ENCODE measurements at regions not wholly inside any gene's neighbourhood (a gene's known extent, or its start where the extent isn't known, plus 50 kb on each side); places are given as distances from the start of the nearest gene placed in this dataset.

DNA sequence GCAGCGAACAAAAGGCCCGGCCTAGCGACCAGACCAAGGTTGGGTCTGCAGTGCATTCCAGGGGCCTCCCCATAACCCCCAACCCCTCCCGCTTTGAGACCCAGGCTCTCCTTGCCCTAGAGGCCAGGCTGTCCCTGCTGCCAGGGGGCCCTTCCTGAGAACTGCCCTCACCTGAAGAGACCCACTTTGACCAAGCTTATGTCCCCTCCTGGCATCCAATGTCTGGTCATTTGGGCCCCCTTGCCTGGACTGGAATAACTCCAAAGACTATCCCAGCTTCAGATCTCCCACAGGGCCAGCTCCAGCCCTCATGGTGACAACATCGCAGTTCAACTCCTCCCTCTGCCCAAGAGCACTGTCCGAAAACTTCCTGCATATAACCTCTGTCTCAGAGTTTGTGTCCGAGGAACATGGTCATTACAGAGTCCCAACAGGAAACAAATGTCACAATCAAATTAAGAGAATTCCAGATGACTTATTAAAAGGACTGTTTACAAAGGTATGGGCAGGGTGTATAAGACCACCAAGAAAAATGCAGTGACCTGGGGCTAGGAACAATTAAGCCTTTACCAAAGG, 125.0 kb downstream of the BANF2 start:
- TF ChIP-seq, protein P1, sequence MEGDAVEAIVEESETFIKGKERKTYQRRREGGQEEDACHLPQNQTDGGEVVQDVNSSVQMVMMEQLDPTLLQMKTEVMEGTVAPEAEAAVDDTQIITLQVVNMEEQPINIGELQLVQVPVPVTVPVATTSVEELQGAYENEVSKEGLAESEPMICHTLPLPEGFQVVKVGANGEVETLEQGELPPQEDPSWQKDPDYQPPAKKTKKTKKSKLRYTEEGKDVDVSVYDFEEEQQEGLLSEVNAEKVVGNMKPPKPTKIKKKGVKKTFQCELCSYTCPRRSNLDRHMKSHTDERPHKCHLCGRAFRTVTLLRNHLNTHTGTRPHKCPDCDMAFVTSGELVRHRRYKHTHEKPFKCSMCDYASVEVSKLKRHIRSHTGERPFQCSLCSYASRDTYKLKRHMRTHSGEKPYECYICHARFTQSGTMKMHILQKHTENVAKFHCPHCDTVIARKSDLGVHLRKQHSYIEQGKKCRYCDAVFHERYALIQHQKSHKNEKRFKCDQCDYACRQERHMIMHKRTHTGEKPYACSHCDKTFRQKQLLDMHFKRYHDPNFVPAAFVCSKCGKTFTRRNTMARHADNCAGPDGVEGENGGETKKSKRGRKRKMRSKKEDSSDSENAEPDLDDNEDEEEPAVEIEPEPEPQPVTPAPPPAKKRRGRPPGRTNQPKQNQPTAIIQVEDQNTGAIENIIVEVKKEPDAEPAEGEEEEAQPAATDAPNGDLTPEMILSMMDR (IDR thresholded peaks at IDR 0.05) = no peak
- DNase-seq (no peak), ATAC-seq (no peak)
- H3K9me3 ChIP-seq (ENCODE audit: control insufficient read depth, insufficient read depth, low read length) = no peaks in the 10 kb centered on the region
- intact Hi-C loops (cut with micrococcal nuclease) = no loop called here
- no peaks in the 10 kb centered on the region for H3K27me3 ChIP-seq (ENCODE audit: control insufficient read depth, insufficient read depth, low read length)
- Mint-ChIP-seq H3K4me3 (no peak overlapping the region), H3K4me1 (no peaks in the 10 kb centered on the region), H3K9me3 (no peaks in the 10 kb centered on the region), H3K27me3 (ENCODE audit: low read depth in 2 of 2) (no peaks in the 10 kb centered on the region), H3K36me3 (no peaks in the 10 kb centered on the region), H3K27ac (no peak overlapping the region)
- H3K4me1 ChIP-seq (ENCODE audit: control insufficient read depth, insufficient read depth, low read length) = no peaks in the 10 kb centered on the region
- H3K4me3 ChIP-seq (ENCODE audit: low read length) = no peak overlapping the region
- WGBS (ENCODE audit: insufficient coverage) = 93% methylated on average over 7 of the region's 7 CpGs
- no peak overlapping the region for H3K27ac ChIP-seq (ENCODE audit: low read length)
- no peaks in the 10 kb centered on the region for H3K36me3 ChIP-seq (ENCODE audit: control insufficient read depth, insufficient read depth, low read length)

DNA sequence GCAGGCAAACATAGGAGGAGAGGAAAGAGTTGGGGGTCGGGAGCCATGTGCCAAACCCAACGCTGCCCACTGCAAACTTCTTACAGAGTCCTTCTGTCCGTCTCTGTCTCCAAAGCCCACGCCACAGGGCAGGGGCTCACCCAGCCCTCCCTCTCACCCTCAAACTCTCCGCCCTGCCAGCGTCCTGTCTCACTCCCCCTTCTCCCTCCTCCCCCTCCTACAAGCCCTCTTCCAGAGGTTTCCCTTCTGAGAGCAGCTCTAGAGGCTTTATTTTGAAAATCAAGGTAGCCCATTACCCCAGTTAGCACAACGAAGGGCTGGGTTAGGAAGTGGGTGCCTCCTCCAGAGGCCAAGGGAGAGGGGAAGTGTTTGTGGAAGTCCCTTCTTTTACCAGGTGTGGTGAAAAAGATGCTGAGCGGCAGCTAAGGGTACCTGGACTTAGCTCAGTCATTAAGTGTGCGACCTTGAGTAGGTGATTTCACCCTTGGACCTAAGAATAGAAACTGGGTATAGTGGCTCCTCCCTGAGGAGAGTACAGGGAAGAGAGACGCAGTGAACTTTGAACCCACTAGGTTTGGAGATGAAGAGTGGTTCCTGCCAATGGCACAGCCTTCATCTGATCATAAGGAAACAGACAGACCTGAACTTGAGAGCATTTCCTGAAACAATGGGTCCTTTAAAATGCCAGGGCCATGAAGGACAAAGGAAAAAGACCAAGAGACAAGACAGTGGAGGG, 123.8 kb downstream of the BANF2 start:
- Histone ChIP-seq H3K27me3 (ENCODE audit: control insufficient read depth, insufficient read depth, low read length) (no peaks in the 10 kb centered on the region), H3K36me3 (ENCODE audit: control insufficient read depth, insufficient read depth, low read length) (no peaks in the 10 kb centered on the region), H3K9me3 (ENCODE audit: control insufficient read depth, insufficient read depth, low read length) (no peaks in the 10 kb centered on the region), H3K4me3 (ENCODE audit: low read length) (no peak overlapping the region), H3K4me1 (ENCODE audit: control insufficient read depth, insufficient read depth, low read length) (no peaks in the 10 kb centered on the region), H3K27ac (ENCODE audit: low read length) (no peak overlapping the region)
- no peaks in the 10 kb centered on the region for H3K4me1 Mint-ChIP-seq
- TF ChIP-seq, protein P1 (IDR thresholded peaks at IDR 0.05) = no peak
- H3K27me3 Mint-ChIP-seq (ENCODE audit: low read depth in 2 of 2) = no peaks in the 10 kb centered on the region
- ATAC-seq (no peak), DNase-seq (no peak)
- no peak overlapping the region for H3K27ac Mint-ChIP-seq
- peaks cover 2 to 3% of the 10 kb centered on the region in 2 donors for H3K9me3 Mint-ChIP-seq
- 84% methylated on average over 10 of the region's 10 CpGs for WGBS (ENCODE audit: insufficient coverage)
- H3K4me3 Mint-ChIP-seq = no peak overlapping the region
- no peaks in the 10 kb centered on the region for H3K36me3 Mint-ChIP-seq
- intact Hi-C loops (cut with micrococcal nuclease) = no loop called here

DNA sequence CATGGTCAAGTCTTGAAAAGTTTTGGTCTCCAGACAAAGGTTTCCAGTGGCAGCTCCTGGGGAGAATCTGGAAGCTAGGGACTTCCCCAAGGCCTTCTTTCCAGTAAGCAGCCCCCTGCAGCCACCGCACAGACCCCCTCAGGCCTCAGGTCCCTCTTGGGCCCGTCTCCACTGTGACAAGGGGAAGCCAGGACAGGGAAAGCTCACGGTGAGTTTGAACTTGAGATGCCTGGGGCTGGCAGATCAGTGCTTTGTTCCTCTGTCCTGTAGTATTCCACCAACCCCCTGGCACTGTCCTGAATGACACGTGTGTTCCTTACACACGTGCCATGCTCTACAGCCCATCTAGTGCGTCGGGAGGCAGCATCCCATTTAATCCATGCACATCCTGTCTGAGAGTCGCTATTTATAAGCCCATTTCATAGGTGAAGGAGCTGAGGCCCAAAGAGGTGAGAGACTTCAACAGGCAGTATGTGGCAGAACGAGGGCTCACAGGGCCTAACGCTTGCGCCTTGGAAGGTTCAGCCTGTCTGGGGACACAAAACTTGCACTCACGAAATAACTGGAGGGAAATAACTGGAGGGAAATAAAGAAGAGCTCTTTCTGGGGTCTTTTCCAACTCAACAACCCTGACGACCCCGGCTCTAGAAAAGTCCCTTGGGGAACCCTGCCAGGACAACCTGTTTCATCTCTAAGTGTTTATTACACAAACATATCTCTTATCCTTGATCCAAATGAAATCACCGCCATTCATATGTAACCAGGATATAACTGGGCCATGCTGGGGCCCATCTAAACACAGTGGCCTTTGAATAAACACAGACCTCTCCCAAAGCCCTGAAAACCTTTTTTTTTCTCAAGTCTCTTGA, 123.0 kb downstream of the BANF2 start:
- intact Hi-C loops (cut with micrococcal nuclease) = no loop called here
- no peak for ATAC-seq
- no peaks in the 10 kb centered on the region for H3K36me3 Mint-ChIP-seq
- Histone ChIP-seq H3K27me3 (ENCODE audit: control insufficient read depth, insufficient read depth, low read length) (no peaks in the 10 kb centered on the region), H3K27ac (ENCODE audit: low read length) (no peak overlapping the region), H3K9me3 (ENCODE audit: control insufficient read depth, insufficient read depth, low read length) (no peaks in the 10 kb centered on the region), H3K36me3 (ENCODE audit: control insufficient read depth, insufficient read depth, low read length) (no peaks in the 10 kb centered on the region), H3K4me1 (ENCODE audit: control insufficient read depth, insufficient read depth, low read length) (no peaks in the 10 kb centered on the region), H3K4me3 (ENCODE audit: low read length) (no peak overlapping the region)
- 93% methylated on average over 15 of the region's 15 CpGs for WGBS (ENCODE audit: insufficient coverage)
- TF ChIP-seq, protein P1 (IDR thresholded peaks at IDR 0.05) = no peak
- no peak overlapping the region for H3K4me3 Mint-ChIP-seq
- no peaks in the 10 kb centered on the region for H3K27me3 Mint-ChIP-seq (ENCODE audit: low read depth in 2 of 2)
- H3K9me3 Mint-ChIP-seq = peaks cover 2 to 3% of the 10 kb centered on the region in 2 donors
- no peak overlapping the region for H3K27ac Mint-ChIP-seq
- H3K4me1 Mint-ChIP-seq = no peaks in the 10 kb centered on the region
- no peak for DNase-seq
